ENCODE measurements at regions not wholly inside any gene's neighbourhood (a gene's known extent, or its start where the extent isn't known, plus 50 kb on each side); places are given as distances from the start of the nearest gene placed in this dataset.

- H3K9me2 ChIP-seq (ENCODE audit: insufficient read depth), result peaks cover 8% of the 10 kb centered on the region; the same call in 1 of the 2 replicates
- Mint-ChIP-seq H3K27me3 (ENCODE audit: insufficient read depth, low read depth, poor library complexity) (peaks cover 3% of the 10 kb centered on the region), H3K27ac (no peak overlapping the region), H3K4me1 (peaks cover 27% of the 10 kb centered on the region), H3K4me3 (no peak overlapping the region), H3K9me3 (no peaks in the 10 kb centered on the region), H3K36me3 (ENCODE audit: low read depth) (no peaks in the 10 kb centered on the region)
- DNase-seq (ENCODE audit: low spot score) (peak; percentile 40), ATAC-seq (peak; percentile 72)
- no peak overlapping the region for H3K27ac ChIP-seq (ENCODE audit: low read depth)
- H3K79me2 ChIP-seq (replicated peaks; ENCODE audit: insufficient read depth), result no peaks in the 10 kb centered on the region
- H2AFZ ChIP-seq, result 0 out of 2 replicates have a peak overlapping the region, but pooled peaks have one; percentile 12
- no peaks in the 10 kb centered on the region for H3K27me3 ChIP-seq (ENCODE audit: insufficient read depth)
- no peaks in the 10 kb centered on the region for H3F3A ChIP-seq (replicated peaks; ENCODE audit: low read depth)
- H3K4me3 ChIP-seq, result no peak overlapping the region
- H3K4me1 ChIP-seq (ENCODE audit: insufficient read depth), result peaks cover 20% of the 10 kb centered on the region
- peak overlapping the region; percentile 35; the same call in 1 of the 2 replicates for H3K4me2 ChIP-seq
- H3K36me3 ChIP-seq (ENCODE audit: insufficient read depth), result no peaks in the 10 kb centered on the region
- no peaks in the 10 kb centered on the region for H4K20me1 ChIP-seq (replicated peaks; ENCODE audit: insufficient read depth)
- TF ChIP-seq STAT1 (IDR thresholded peaks at IDR 0.05; ENCODE audit: unreplicated experiment) (no peak), CREB1 (CRISPR knock-in tag; IDR thresholded peaks at IDR 0.05; ENCODE audit: low read depth) (no peak), REST (IDR thresholded peaks at IDR 0.05; ENCODE audit: unreplicated experiment) (no peak), NANOG (IDR thresholded peaks at IDR 0.05; ENCODE audit: borderline replicate concordance) (no peak), POLR2AphosphoS5 (IDR thresholded peaks at IDR 0.05; ENCODE audit: low read depth) (no peak), ZNF462 (CRISPR knock-in tag; IDR thresholded peaks at IDR 0.05) (no peak)
These were observed 548.7 kb upstream of the CADM1 start for GRCh38 chr11:116052603-116053547.
